Activated CD4-positive, alpha-beta T cell treated with anti-CD3 and anti-CD28 coated beads, Interleukin-2, amount 10 ng/mL, durations not matched to agents 7 days and 5 days (primary cell): ENCODE measurements at regions not wholly inside any gene's neighbourhood (a gene's known extent, or its start where the extent isn't known, plus 50 kb on each side); places are given as distances from the start of the nearest gene placed in this dataset.

ENCODE experiments used
- CTCF ChIA-PET: fragments of 350-600 bp; sonication (Branson Sonifier 250); formaldehyde crosslinking; loops from one replicate; lab custom pipeline; 2021; ENCODE audit warnings: antibody characterized with exemption; lab: Charles Lee
- POLR2A ChIA-PET: fragments of 350-600 bp; sonication (Branson Sonifier 250); formaldehyde crosslinking; loops from one replicate; lab custom pipeline; 2021; ENCODE audit warnings: antibody characterized with exemption; lab: Charles Lee
- DNase-seq: peaks from one replicate; pipeline ENCODE4 v3.0.0-alpha.2; 2020
- H3K27ac Mint-ChIP-seq: one replicate; pipeline ENCODE4 v1.8.0; 2021; ENCODE audit warnings: mild to moderate bottlenecking, moderate library complexity, mixed read lengths
- H3K27me3 Mint-ChIP-seq: one replicate; pipeline ENCODE4 v1.8.0; 2021; ENCODE audit warnings: mixed read lengths
- H3K36me3 Mint-ChIP-seq: one replicate; pipeline ENCODE4 v1.8.0; 2021; ENCODE audit warnings: low read depth, mixed read lengths
- H3K4me1 Mint-ChIP-seq: one replicate; pipeline ENCODE4 v1.8.0; 2021; ENCODE audit warnings: mixed read lengths
- H3K4me3 Mint-ChIP-seq: one replicate; pipeline ENCODE4 v1.8.0; 2021; ENCODE audit warnings: mild to moderate bottlenecking, moderate library complexity, mixed read lengths
- H3K9me3 Mint-ChIP-seq: one replicate; pipeline ENCODE4 v1.8.0; 2021; ENCODE audit warnings: mixed read lengths

GRCh38 chr12:53844994-53845844 is 93.4 kb upstream of the HOXC13 start:
- H3K9me3 Mint-ChIP-seq = no peaks in the 10 kb centered on the region
- DNase-seq = no peak
- peaks cover 48% of the 10 kb centered on the region for H3K27me3 Mint-ChIP-seq
- H3K4me3 Mint-ChIP-seq = no peak overlapping the region
- no peaks in the 10 kb centered on the region for H3K36me3 Mint-ChIP-seq
- no peak overlapping the region for H3K27ac Mint-ChIP-seq
- ChIA-PET POLR2A (no interaction called here), CTCF (no interaction called here)
- H3K4me1 Mint-ChIP-seq = no peaks in the 10 kb centered on the region

DNA sequence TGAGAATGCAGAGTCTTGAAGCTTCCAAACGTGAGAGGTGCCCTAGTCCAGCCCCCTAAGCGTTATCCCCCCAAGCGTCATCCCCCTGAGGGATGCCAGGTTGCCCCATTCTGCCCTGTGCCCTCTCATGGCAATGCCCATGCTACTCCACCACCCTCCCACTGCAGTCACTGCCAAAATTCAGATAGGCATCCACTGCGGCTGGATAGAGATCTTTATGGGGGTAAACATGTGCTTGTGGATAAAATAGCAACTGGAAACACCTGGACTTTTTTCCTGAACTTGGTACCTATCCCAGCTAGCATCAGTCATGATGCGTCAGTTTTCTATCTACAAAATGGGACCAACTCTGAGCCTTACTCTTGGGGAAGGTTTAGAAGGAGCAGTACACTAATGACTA is 92.7 kb upstream of the HOXC13 start:
- H3K27ac Mint-ChIP-seq = no peak overlapping the region
- H3K27me3 Mint-ChIP-seq = peaks cover 53% of the 10 kb centered on the region
- POLR2A ChIA-PET = no interaction called here
- CTCF ChIA-PET = no interaction called here
- H3K4me1 Mint-ChIP-seq = no peaks in the 10 kb centered on the region
- no peak overlapping the region for H3K4me3 Mint-ChIP-seq
- no peaks in the 10 kb centered on the region for H3K36me3 Mint-ChIP-seq
- H3K9me3 Mint-ChIP-seq = no peaks in the 10 kb centered on the region
- DNase-seq = no peak

DNA sequence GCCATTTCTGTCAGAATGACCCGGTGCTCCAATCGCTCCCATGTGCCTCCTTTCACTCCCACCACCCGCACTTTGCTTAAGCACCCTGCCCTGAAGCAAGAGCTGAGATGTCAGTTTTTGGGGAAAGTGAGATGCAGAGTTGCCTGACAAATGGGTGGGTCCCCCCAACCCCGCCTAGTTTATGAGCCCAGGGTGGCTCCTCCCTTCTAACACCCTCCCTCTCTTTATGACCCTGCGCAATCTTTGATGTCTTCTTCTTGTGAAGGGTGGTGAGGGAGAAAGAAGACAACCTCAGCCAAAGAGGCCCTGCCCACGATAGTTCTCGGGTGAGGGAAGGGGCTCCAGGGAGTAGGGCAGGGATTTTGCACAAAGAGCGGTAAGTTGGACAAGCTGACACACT is 89.5 kb upstream of the HOXC13 start:
- ChIA-PET CTCF (no interaction called here), POLR2A (no interaction called here)
- no peaks in the 10 kb centered on the region for H3K36me3 Mint-ChIP-seq
- H3K27ac Mint-ChIP-seq = no peak overlapping the region
- H3K4me3 Mint-ChIP-seq = no peak overlapping the region
- DNase-seq = no peak
- H3K4me1 Mint-ChIP-seq = no peaks in the 10 kb centered on the region
- H3K27me3 Mint-ChIP-seq = peaks cover 39% of the 10 kb centered on the region
- no peaks in the 10 kb centered on the region for H3K9me3 Mint-ChIP-seq

DNA sequence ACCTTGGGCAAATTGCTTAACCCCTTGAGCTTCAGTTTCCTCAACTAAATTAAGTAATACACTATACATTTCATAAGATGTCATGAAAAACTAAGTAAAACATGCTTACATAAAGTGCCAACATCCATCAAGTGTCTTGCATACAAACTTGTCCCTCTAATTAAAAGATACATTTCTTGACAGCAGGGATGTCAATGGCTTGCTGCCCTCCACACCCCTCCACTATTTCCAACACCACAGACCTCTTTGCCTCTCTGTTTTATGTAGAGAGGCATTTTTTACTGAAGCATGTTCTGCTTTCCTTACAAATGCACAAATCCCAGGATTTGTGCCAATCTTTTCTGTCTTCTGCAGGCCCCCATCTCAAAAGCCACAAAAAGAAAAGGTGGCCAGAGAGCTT is 89.0 kb upstream of the HOXC13 start:
- no peak for DNase-seq
- POLR2A ChIA-PET = no interaction called here
- peaks cover 43% of the 10 kb centered on the region for H3K27me3 Mint-ChIP-seq
- CTCF ChIA-PET = interaction anchor here (0.9 kb wide), 1 partner anchor 44 kb away, joined by 4 read pairs; no protein-coding TSS in a partner anchor
- H3K4me3 Mint-ChIP-seq = no peak overlapping the region
- H3K4me1 Mint-ChIP-seq = no peaks in the 10 kb centered on the region
- H3K27ac Mint-ChIP-seq = no peak overlapping the region
- no peaks in the 10 kb centered on the region for H3K9me3 Mint-ChIP-seq
- H3K36me3 Mint-ChIP-seq = no peaks in the 10 kb centered on the region

DNA sequence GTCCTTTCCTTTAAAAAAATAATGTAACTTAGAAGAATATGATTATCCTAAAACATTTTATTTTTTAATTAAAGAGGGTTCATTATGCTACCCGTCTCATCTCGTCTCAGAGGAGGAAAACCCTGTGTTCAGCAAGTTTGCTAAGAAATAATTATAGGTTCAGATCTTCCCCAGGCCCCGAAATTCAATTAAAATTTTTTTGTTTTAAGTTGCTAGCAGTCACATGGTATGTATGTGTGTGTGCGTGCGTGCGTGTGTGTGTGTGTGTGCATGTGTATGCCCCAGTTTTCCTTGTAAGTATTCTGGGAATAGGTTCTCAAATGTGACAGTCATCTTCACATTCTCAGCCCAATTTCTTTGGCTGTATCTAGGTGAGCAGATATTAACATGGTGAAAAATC is 86.6 kb upstream of the HOXC13 start:
- CTCF ChIA-PET = interaction anchor here (1.4 kb wide), 1 partner anchor 10 kb away, joined by 3 read pairs; no protein-coding TSS in a partner anchor

GRCh38 chr12:53852992-53853391 is 85.6 kb upstream of the HOXC13 start:
- ChIA-PET POLR2A (no interaction called here), CTCF (interaction anchor here (1.4 kb wide), 1 partner anchor 9 kb away, joined by 3 read pairs; no protein-coding TSS in a partner anchor)
- Mint-ChIP-seq H3K4me3 (no peak overlapping the region), H3K4me1 (no peaks in the 10 kb centered on the region), H3K36me3 (no peaks in the 10 kb centered on the region), H3K9me3 (no peaks in the 10 kb centered on the region), H3K27ac (no peak overlapping the region), H3K27me3 (peaks cover 38% of the 10 kb centered on the region)
- no peak for DNase-seq

More for the DNA sequence above, 86.6 kb upstream of the HOXC13 start:
- POLR2A ChIA-PET = no interaction called here
- Mint-ChIP-seq H3K36me3 (no peaks in the 10 kb centered on the region), H3K9me3 (no peaks in the 10 kb centered on the region), H3K27me3 (peaks cover 38% of the 10 kb centered on the region), H3K27ac (no peak overlapping the region), H3K4me3 (no peak overlapping the region), H3K4me1 (no peaks in the 10 kb centered on the region)
- no peak for DNase-seq

DNA sequence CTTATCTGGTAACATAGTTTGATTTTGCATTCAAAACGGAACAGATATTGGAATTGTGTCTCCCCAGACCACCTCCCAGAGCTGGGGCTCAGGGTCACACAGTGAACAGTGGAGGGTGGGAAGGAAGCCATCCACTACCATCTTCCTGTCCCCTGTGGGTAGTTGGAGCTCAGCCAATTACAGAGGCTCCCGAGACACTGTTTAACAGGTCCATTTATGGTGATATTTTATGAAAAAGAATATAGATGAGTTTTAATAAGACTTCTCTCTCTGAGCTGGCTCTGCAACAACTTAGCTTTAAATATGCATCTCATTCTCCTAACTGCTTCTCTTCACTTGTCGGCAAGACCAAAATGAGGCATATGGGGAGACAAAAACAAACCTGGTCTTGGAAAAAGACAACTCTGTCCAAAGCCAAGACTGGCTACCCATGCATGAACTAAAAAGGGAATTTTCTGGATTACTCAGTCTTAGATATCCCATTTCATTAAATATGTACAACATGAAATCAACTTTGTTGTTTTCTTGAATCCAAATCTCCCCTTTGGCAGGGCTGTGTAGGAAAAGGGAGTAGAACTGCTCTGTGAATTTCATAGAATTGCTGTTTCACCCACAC is 83.8 kb upstream of the HOXC13 start:
- Mint-ChIP-seq H3K36me3 (no peaks in the 10 kb centered on the region), H3K27ac (no peak overlapping the region), H3K9me3 (no peaks in the 10 kb centered on the region), H3K4me1 (no peaks in the 10 kb centered on the region), H3K27me3 (peaks cover 28% of the 10 kb centered on the region), H3K4me3 (no peak overlapping the region)
- POLR2A ChIA-PET = no interaction called here
- DNase-seq = no peak
- CTCF ChIA-PET = interaction anchor here (1.2 kb wide), 1 partner anchor 15 kb away, joined by 4 read pairs; no protein-coding TSS in a partner anchor

DNA sequence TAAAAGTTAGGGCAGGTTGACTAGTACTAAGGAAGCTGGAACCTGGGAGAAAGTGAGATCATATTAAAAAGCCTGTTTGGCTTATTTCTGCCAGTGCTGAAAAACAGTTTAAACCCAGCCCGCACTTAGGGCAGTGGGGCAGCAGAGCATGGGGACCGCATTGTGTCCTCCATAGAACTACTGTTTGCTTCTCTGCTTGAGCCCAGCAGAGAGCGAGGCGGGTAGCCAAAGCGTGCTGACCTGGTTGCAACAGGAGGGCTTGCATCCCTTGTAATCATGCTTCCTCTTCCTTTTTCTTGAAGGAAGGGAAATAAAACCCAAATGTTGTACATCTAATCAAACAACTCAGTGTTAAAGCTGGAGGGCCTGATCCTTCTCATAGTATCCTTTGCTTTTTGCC is 82.5 kb upstream of the HOXC13 start:
- H3K36me3 Mint-ChIP-seq = no peaks in the 10 kb centered on the region
- H3K4me3 Mint-ChIP-seq = no peak overlapping the region
- CTCF ChIA-PET = no interaction called here
- H3K27me3 Mint-ChIP-seq = peaks cover 24% of the 10 kb centered on the region
- DNase-seq = no peak
- no peaks in the 10 kb centered on the region for H3K9me3 Mint-ChIP-seq
- H3K4me1 Mint-ChIP-seq = no peaks in the 10 kb centered on the region
- no peak overlapping the region for H3K27ac Mint-ChIP-seq
- POLR2A ChIA-PET = no interaction called here

GRCh38 chr12:53857666-53858065 is 81.0 kb upstream of the HOXC13 start:
- Mint-ChIP-seq H3K9me3 (no peaks in the 10 kb centered on the region), H3K4me3 (no peak overlapping the region), H3K36me3 (no peaks in the 10 kb centered on the region), H3K27me3 (peaks cover 23% of the 10 kb centered on the region), H3K4me1 (no peaks in the 10 kb centered on the region), H3K27ac (no peak overlapping the region)
- POLR2A ChIA-PET = no interaction called here
- CTCF ChIA-PET = no interaction called here
- DNase-seq = no peak

GRCh38 chr12:53860426-53861345 is 77.9 kb upstream of the HOXC13 start:
- no peaks in the 10 kb centered on the region for H3K4me1 Mint-ChIP-seq
- no peaks in the 10 kb centered on the region for H3K9me3 Mint-ChIP-seq
- no peak overlapping the region for H3K27ac Mint-ChIP-seq
- ChIA-PET POLR2A (no interaction called here), CTCF (interaction anchor here (0.7 to 1.3 kb wide), 2 partner anchors 8 to 138 kb away, joined by 3 read pairs; no protein-coding TSS in a partner anchor)
- DNase-seq = no peak
- no peaks in the 10 kb centered on the region for H3K36me3 Mint-ChIP-seq
- no peak overlapping the region for H3K4me3 Mint-ChIP-seq
- H3K27me3 Mint-ChIP-seq = peaks cover 15% of the 10 kb centered on the region

GRCh38 chr12:53862206-53862605 is 76.4 kb upstream of the HOXC13 start:
- H3K4me1 Mint-ChIP-seq = no peaks in the 10 kb centered on the region
- ChIA-PET POLR2A (no interaction called here), CTCF (interaction anchor here (1.3 kb wide), 1 partner anchor 9 kb away, joined by 3 read pairs; no protein-coding TSS in a partner anchor)
- DNase-seq = no peak
- peaks cover 15% of the 10 kb centered on the region for H3K27me3 Mint-ChIP-seq
- no peaks in the 10 kb centered on the region for H3K36me3 Mint-ChIP-seq
- no peak overlapping the region for H3K27ac Mint-ChIP-seq
- H3K9me3 Mint-ChIP-seq = no peaks in the 10 kb centered on the region
- no peak overlapping the region for H3K4me3 Mint-ChIP-seq

DNA sequence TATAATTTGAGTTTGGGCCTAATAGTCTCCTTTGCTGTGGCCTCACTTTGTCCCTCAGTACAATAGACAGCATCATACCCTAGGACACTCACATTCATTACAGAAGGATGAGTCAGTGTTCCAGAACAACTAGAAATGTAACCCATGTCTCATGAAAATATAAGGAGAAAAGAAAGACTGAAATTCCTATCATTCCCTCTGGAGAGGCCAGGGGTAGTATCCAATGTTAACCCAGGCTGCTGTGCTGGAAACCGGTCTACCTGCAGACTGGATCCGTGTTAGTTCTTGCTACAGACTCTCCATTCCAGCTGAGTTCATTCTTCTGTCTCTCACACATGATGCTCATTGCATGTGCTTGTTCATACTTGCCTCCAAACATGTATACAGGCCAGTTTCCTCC is 75.8 kb upstream of the HOXC13 start:
- Mint-ChIP-seq H3K36me3 (no peaks in the 10 kb centered on the region), H3K27ac (no peak overlapping the region), H3K4me3 (no peak overlapping the region), H3K9me3 (no peaks in the 10 kb centered on the region), H3K4me1 (no peaks in the 10 kb centered on the region), H3K27me3 (peaks cover 12% of the 10 kb centered on the region)
- DNase-seq = no peak
- POLR2A ChIA-PET = no interaction called here
- CTCF ChIA-PET = interaction anchor here (0.6 kb wide), 1 partner anchor 253 kb away, joined by 3 read pairs; no protein-coding TSS in a partner anchor
